ENCODE measurements at regions not wholly inside any gene's neighbourhood (a gene's known extent, or its start where the extent isn't known, plus 50 kb on each side); places are given as distances from the start of the nearest gene placed in this dataset.

- TF ChIP-seq CTCF (IDR thresholded peaks at IDR 0.05) (no peak), SMC3 (IDR thresholded peaks at IDR 0.05) (no peak)
These were observed 135.3 kb downstream of the HFE start for GRCh38 chr6:26222571-26222970.

Data from A549 (cell line).